ENCODE measurements at regions not wholly inside any gene's neighbourhood (a gene's known extent, or its start where the extent isn't known, plus 50 kb on each side); places are given as distances from the start of the nearest gene placed in this dataset.

- TF ChIP-seq PREB (CRISPR knock-in tag; IDR thresholded peaks at IDR 0.05) (no peak), ZNF543 (CRISPR knock-in tag; IDR thresholded peaks at IDR 0.05) (no peak), MAFF (IDR thresholded peaks at IDR 0.05; ENCODE audit: low read depth, low read length) (no peak), CENPT (CRISPR knock-in tag; IDR thresholded peaks at IDR 0.05; ENCODE audit: low read depth) (no peak), SP2 (CRISPR knock-in tag; IDR thresholded peaks at IDR 0.05) (no peak), ZNF331 (CRISPR knock-in tag; IDR thresholded peaks at IDR 0.05) (peak; percentile 99), ZBTB1 (CRISPR knock-in tag; IDR thresholded peaks at IDR 0.05; ENCODE audit: borderline replicate concordance) (no peak), SRSF4 (IDR thresholded peaks at IDR 0.05; ENCODE audit: low read depth, low read length, poor library complexity, severe bottlenecking) (no peak), AGO1 (IDR thresholded peaks at IDR 0.05; ENCODE audit: low read depth, low read length, poor library complexity, severe bottlenecking) (no peak), ZNF496 (CRISPR knock-in tag; IDR thresholded peaks at IDR 0.05; ENCODE audit: insufficient replicate concordance) (no peak), ZNF282 (IDR thresholded peaks at IDR 0.05; ENCODE audit: partially characterized antibody) (no peak), ELK4 (CRISPR knock-in tag; IDR thresholded peaks at IDR 0.05; ENCODE audit: borderline replicate concordance) (no peak), TEAD3 (CRISPR knock-in tag; optimal IDR thresholded peaks at IDR 0.05; ENCODE audit: borderline replicate concordance) (peak; percentile 67), ZNF883 (CRISPR knock-in tag; IDR thresholded peaks at IDR 0.05; ENCODE audit: not compliant biosample characterization) (no peak), ZNF614 (CRISPR knock-in tag; IDR thresholded peaks at IDR 0.05; ENCODE audit: borderline replicate concordance) (0 out of 2 replicates have a peak, but pooled peaks have one; percentile 46), ZKSCAN1 (IDR thresholded peaks at IDR 0.05; ENCODE audit: low read length) (no peak), FIP1L1 (IDR thresholded peaks at IDR 0.05; ENCODE audit: borderline replicate concordance, insufficient read depth, low read depth, low read length) (no peak), ZNF713 (CRISPR knock-in tag; IDR thresholded peaks at IDR 0.05) (no peak), ARID4A (CRISPR knock-in tag; IDR thresholded peaks at IDR 0.05; ENCODE audit: borderline replicate concordance) (peak; percentile 38; the same call in 1 of the 2 replicates), ZNF263 (CRISPR knock-in tag; IDR thresholded peaks at IDR 0.05) (no peak), NAIF1 (CRISPR knock-in tag; IDR thresholded peaks at IDR 0.05; ENCODE audit: borderline replicate concordance) (no peak), ERF (CRISPR knock-in tag; IDR thresholded peaks at IDR 0.05) (no peak; the same call in 1 of the 2 replicates), GATA4 (IDR thresholded peaks at IDR 0.05; ENCODE audit: borderline replicate concordance, low read depth) (no peak), FOXA3 (CRISPR knock-in tag; IDR thresholded peaks at IDR 0.05) (peak; percentile 82), ZNF576 (CRISPR knock-in tag; IDR thresholded peaks at IDR 0.05) (no peak), PCBP2 (optimal IDR thresholded peaks at IDR 0.05; ENCODE audit: low read depth, low read length, poor library complexity, severe bottlenecking) (no peak)
Measured at GRCh38 chr3:31346542-31346979, 186.2 kb upstream of the STT3B start (continued).

All from HepG2 (cell line).